ENCODE measurements at regions not wholly inside any gene's neighbourhood (a gene's known extent, or its start where the extent isn't known, plus 50 kb on each side); places are given as distances from the start of the nearest gene placed in this dataset.

GRCh38 chr18:7367336-7367735 is 136.4 kb downstream of the LRRC30 start:
- H3K27me3 Mint-ChIP-seq (ENCODE audit: low read depth) = no peaks in the 10 kb centered on the region
- no peaks in the 10 kb centered on the region for H3K4me1 Mint-ChIP-seq (ENCODE audit: low read depth)
- H3K27ac Mint-ChIP-seq = no peak overlapping the region
- H3K4me3 Mint-ChIP-seq = no peak overlapping the region
- DNase-seq (no peak), ATAC-seq (replicated peaks in 1 of 2) (no peak)
- H3K36me3 Mint-ChIP-seq (ENCODE audit: insufficient read depth in 2 of 2) = no peaks in the 10 kb centered on the region
- peaks cover 0 to 4% of the 10 kb centered on the region in 2 donors for H3K9me3 Mint-ChIP-seq

DNA sequence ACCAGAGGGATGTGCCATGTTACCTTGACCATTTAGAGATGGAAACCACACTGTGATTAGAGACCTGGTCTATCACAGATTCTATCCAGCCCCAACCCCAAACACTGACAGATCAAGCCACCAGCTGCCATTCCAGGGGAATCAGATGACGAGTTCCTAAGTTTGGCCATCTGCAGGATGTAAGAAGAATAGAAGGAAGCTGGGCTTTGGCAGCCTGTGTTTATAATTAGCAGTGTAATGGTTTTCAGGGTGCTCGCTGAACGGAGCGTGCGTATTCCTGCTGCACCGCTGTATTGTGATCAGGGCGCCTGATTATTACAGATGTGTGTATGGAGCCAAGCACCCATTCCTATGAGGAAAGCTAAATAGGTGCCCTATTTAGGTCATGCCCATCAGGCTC is 138.1 kb downstream of the LRRC30 start:
- DNase-seq (no peak), ATAC-seq (replicated peaks in 1 of 2) (no peak)
- Mint-ChIP-seq H3K9me3 (peaks cover 2 to 7% of the 10 kb centered on the region in 2 donors), H3K27me3 (ENCODE audit: low read depth) (no peaks in the 10 kb centered on the region), H3K36me3 (ENCODE audit: insufficient read depth in 2 of 2) (no peaks in the 10 kb centered on the region), H3K4me1 (ENCODE audit: low read depth) (no peaks in the 10 kb centered on the region), H3K4me3 (no peak overlapping the region), H3K27ac (no peak overlapping the region)

DNA sequence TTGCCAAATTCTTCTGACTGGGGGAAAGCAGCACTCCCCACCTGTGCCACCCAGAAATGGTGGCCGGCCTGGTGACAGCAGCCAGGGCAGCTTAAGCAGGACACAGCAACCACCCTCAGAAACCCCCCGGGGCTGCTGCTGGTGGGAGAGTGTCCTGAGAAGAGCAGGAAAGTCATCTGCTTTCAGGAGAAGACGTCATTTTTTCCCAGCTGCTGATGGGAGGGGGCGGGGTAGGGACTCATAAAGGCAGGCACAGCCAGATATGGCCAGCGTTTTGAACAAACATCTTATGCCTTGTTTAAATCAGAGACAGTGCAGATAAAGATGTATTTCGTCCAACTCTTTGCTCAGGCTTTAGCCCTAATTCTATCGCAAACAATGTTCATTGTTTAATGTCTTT is 139.5 kb downstream of the LRRC30 start:
- no peak for ATAC-seq (replicated peaks in 1 of 2)
- peaks cover 4 to 5% of the 10 kb centered on the region in 2 donors for H3K9me3 Mint-ChIP-seq
- no peak for DNase-seq
- H3K4me3 Mint-ChIP-seq = no peak overlapping the region
- H3K27ac Mint-ChIP-seq = no peak overlapping the region
- H3K27me3 Mint-ChIP-seq (ENCODE audit: low read depth) = no peaks in the 10 kb centered on the region
- H3K4me1 Mint-ChIP-seq (ENCODE audit: low read depth) = no peaks in the 10 kb centered on the region
- H3K36me3 Mint-ChIP-seq (ENCODE audit: insufficient read depth in 2 of 2) = no peaks in the 10 kb centered on the region

- no peaks in the 10 kb centered on the region for H3K36me3 Mint-ChIP-seq (ENCODE audit: insufficient read depth in 2 of 2)
- DNase-seq (no peak), ATAC-seq (replicated peaks in 1 of 2) (no peak)
- H3K27ac Mint-ChIP-seq = no peak overlapping the region
- H3K4me3 Mint-ChIP-seq = no peak overlapping the region
- no peaks in the 10 kb centered on the region for H3K27me3 Mint-ChIP-seq (ENCODE audit: low read depth)
- H3K9me3 Mint-ChIP-seq = peaks cover 5% of the 10 kb centered on the region in 2 donors
- no peaks in the 10 kb centered on the region for H3K4me1 Mint-ChIP-seq (ENCODE audit: low read depth)
Measured at GRCh38 chr18:7370802-7371201, 139.9 kb downstream of the LRRC30 start.

DNA sequence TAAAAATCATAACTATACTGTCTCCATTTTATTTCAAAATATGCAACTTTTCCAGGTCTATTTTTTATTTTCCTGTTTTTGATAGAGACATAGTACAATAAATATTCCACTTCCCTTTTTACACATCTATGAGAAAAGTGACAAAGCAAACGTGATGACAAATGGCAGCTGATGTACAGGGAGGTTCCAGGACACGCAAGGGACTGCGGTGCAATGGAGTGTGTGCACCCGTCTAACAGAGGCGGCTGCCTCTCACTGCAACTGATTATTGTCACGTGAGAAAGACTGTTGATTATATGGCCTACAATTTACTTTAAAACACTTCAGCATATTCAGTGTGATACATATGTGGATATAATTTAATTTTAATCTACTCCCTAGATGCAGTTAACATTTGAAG is 142.6 kb downstream of the LRRC30 start:
- Mint-ChIP-seq H3K9me3 (peaks cover 5% of the 10 kb centered on the region in 2 donors), H3K27me3 (ENCODE audit: low read depth) (no peaks in the 10 kb centered on the region), H3K4me1 (ENCODE audit: low read depth) (no peaks in the 10 kb centered on the region), H3K4me3 (no peak overlapping the region), H3K36me3 (ENCODE audit: insufficient read depth in 2 of 2) (no peaks in the 10 kb centered on the region), H3K27ac (no peak overlapping the region)
- ATAC-seq (replicated peaks in 1 of 2) (no peak), DNase-seq (no peak)

- H3K27me3 Mint-ChIP-seq (ENCODE audit: low read depth) = no peaks in the 10 kb centered on the region
- ATAC-seq (replicated peaks in 1 of 2) = no peak
- H3K9me3 Mint-ChIP-seq = peaks cover 5 to 7% of the 10 kb centered on the region in 2 donors
- H3K27ac Mint-ChIP-seq = no peak overlapping the region
- no peaks in the 10 kb centered on the region for H3K4me1 Mint-ChIP-seq (ENCODE audit: low read depth)
- DNase-seq = no peak
- H3K4me3 Mint-ChIP-seq = no peak overlapping the region
- H3K36me3 Mint-ChIP-seq (ENCODE audit: insufficient read depth in 2 of 2) = no peaks in the 10 kb centered on the region
Measured at GRCh38 chr18:7381307-7381706, 150.4 kb downstream of the LRRC30 start.

DNA sequence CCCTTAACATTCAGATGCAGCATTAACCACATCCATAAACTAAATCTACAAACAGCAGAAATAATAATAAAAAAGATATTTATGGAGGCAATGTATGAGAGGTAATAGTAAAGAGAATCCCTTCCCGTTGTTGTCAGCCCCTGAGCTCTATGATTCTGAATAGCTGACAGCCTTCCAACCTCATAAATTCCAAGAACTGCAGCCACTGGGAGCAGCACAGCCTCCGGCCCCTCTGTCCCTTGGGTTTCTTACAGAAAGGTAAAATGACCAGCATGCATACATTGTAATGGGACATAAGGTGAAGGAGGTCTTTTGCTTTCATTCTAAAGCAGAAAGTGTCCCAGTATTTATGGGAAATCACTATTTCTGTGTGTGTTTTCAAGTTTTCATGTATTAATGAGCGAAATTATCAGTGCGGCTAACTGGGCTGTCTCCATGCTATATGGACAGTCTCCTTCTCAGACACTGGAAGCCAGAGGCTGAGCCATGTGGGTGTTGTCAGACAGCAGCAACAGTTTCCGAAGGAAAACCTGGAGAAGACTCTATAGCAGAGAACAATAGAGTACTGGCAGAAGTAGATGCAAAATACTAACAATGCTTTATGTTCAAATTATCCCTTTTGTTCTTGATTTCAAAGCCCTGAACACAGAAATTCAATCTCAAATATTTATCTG is 151.6 kb downstream of the LRRC30 start:
- Mint-ChIP-seq H3K27ac (no peak overlapping the region), H3K27me3 (ENCODE audit: low read depth) (no peaks in the 10 kb centered on the region), H3K4me3 (no peak overlapping the region), H3K4me1 (ENCODE audit: low read depth) (no peaks in the 10 kb centered on the region), H3K9me3 (peaks cover 7% of the 10 kb centered on the region in 2 donors), H3K36me3 (ENCODE audit: insufficient read depth in 2 of 2) (no peaks in the 10 kb centered on the region)
- no peak for ATAC-seq (replicated peaks in 1 of 2)
- DNase-seq = no peak

- ATAC-seq (replicated peaks in 1 of 2) = no peak
- Mint-ChIP-seq H3K27me3 (ENCODE audit: low read depth) (no peaks in the 10 kb centered on the region), H3K4me1 (ENCODE audit: low read depth) (no peaks in the 10 kb centered on the region), H3K4me3 (no peak overlapping the region), H3K9me3 (peaks cover 7% of the 10 kb centered on the region in 2 donors), H3K36me3 (ENCODE audit: insufficient read depth in 2 of 2) (no peaks in the 10 kb centered on the region), H3K27ac (no peak overlapping the region)
- no peak for DNase-seq
Measured at GRCh38 chr18:7383002-7383980, 152.4 kb downstream of the LRRC30 start.

GRCh38 chr18:7388741-7389140 is 157.9 kb downstream of the LRRC30 start:
- DNase-seq (no peak), ATAC-seq (replicated peaks in 1 of 2) (no peak)
- H3K4me1 Mint-ChIP-seq (ENCODE audit: low read depth) = no peaks in the 10 kb centered on the region
- no peaks in the 10 kb centered on the region for H3K27me3 Mint-ChIP-seq (ENCODE audit: low read depth)
- peaks cover 0 to 2% of the 10 kb centered on the region in 2 donors for H3K36me3 Mint-ChIP-seq (ENCODE audit: insufficient read depth in 2 of 2)
- H3K4me3 Mint-ChIP-seq = no peak overlapping the region
- H3K27ac Mint-ChIP-seq = no peak overlapping the region
- H3K9me3 Mint-ChIP-seq = peaks cover 7 to 13% of the 10 kb centered on the region in 2 donors

DNA sequence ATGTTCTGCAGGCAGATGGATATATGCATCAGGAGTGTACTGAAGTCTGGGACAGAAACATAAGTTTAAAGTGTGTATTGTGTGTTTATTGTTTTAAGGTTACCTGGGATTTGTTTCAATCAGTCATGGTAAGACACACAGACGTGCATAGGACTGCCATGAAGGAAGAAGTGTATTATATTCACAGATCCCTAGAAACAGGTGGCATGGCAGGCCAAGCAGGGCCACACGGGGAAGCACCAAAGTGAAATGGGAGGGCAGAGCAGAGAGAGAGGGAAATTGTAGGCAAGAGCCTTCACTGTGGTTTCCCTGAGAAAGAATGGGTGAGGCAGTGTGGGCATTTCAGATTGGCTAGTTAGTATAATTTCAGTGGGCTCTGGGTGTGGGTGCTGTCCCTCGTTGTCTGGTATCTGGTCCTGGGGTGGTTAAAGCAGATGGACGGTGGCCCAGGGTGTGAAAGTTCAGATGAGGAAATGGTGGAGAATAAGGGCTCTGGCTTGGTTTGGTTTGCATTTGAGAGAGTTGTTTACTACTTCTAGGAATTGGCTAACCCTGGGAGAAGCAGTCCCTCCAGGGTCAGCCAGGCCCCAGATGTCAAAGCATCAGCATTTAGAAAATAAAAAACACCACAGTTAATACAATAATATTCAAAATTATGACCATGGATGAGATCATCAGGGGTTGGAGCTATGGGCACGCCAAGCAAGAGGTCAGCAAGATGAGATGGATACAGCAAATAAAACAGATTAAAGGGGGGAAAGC is 160.0 kb downstream of the LRRC30 start:
- no peak for ATAC-seq (replicated peaks in 1 of 2)
- H3K27ac Mint-ChIP-seq = no peak overlapping the region

GRCh38 chr18:7393080-7393479 is 162.2 kb downstream of the LRRC30 start:
- no peaks in the 10 kb centered on the region for H3K4me1 Mint-ChIP-seq (ENCODE audit: low read depth)
- peaks cover 2 to 11% of the 10 kb centered on the region in 2 donors for H3K9me3 Mint-ChIP-seq
- ATAC-seq (replicated peaks in 1 of 2) (no peak), DNase-seq (no peak)
- no peaks in the 10 kb centered on the region for H3K27me3 Mint-ChIP-seq (ENCODE audit: low read depth)
- peaks cover 0 to 2% of the 10 kb centered on the region in 2 donors for H3K36me3 Mint-ChIP-seq (ENCODE audit: insufficient read depth in 2 of 2)
- no peak overlapping the region for H3K4me3 Mint-ChIP-seq
- no peak overlapping the region for H3K27ac Mint-ChIP-seq

More for the DNA sequence above, 160.0 kb downstream of the LRRC30 start:
- Mint-ChIP-seq H3K4me3 (no peak overlapping the region), H3K4me1 (ENCODE audit: low read depth) (no peaks in the 10 kb centered on the region), H3K27me3 (ENCODE audit: low read depth) (no peaks in the 10 kb centered on the region), H3K9me3 (peaks cover 4 to 11% of the 10 kb centered on the region in 2 donors), H3K36me3 (ENCODE audit: insufficient read depth in 2 of 2) (peaks cover 0 to 2% of the 10 kb centered on the region in 2 donors)
- DNase-seq = no peak

DNA sequence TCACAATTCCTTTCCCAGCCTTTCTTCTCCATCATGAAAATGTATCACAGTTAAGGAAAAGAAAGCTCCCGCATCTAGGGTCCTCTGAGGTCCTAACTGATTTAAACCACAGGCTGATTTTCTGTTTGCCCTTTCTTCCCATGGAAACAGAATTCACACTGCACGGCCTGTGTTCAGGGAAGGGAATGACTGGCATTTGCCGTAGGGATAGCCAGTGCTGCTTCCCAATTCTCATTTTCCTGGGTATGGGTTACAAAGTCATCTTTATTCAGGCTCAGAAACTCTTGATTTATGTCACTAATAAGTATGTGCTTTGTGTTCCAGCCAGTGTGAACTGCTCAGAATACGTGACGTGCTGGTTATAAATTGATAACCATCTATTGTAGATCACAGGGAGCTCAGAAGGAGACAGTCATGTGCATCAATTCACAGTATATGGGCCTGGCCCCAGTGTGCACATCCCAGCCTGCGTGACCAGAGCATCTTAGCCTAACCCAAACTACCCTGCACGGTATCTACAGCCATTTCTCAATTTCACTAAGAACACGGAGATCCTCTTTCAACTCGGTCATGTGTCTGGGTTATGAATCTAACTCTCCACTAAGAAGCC is 163.3 kb downstream of the LRRC30 start:
- DNase-seq (no peak), ATAC-seq (replicated peaks in 1 of 2) (no peak)
- Mint-ChIP-seq H3K27me3 (ENCODE audit: low read depth) (no peaks in the 10 kb centered on the region), H3K9me3 (peaks cover 2 to 11% of the 10 kb centered on the region in 2 donors), H3K27ac (no peak overlapping the region), H3K4me3 (no peak overlapping the region), H3K36me3 (ENCODE audit: insufficient read depth in 2 of 2) (peaks cover 0 to 2% of the 10 kb centered on the region in 2 donors), H3K4me1 (ENCODE audit: low read depth) (no peaks in the 10 kb centered on the region)
